ENCODE measurements at regions not wholly inside any gene's neighbourhood (a gene's known extent, or its start where the extent isn't known, plus 50 kb on each side); places are given as distances from the start of the nearest gene placed in this dataset.
"Not testable (repeated sequence)": the region's sequence is repeated elsewhere in the genome, so short reads cannot be mapped to it uniquely, and the experiment has no call there.

GRCh38 chr4:177250056-177250696 is 59.5 kb upstream of the NEIL3 start:
- DNase-seq: peak; percentile 60

- no peak for DNase-seq
These were observed 58.4 kb upstream of the NEIL3 start for GRCh38 chr4:177251237-177251636.

- no peak for DNase-seq
These were observed 54.3 kb upstream of the NEIL3 start for GRCh38 chr4:177255359-177255758.

GRCh38 chr4:177256950-177257349 is 52.7 kb upstream of the NEIL3 start:
- no peak for DNase-seq

- DNase-seq: not testable (repeated sequence)
These were observed 50.2 kb upstream of the NEIL3 start for GRCh38 chr4:177259466-177259865.
